Stromal cell of bone marrow (primary cell): ENCODE measurements at regions not wholly inside any gene's neighbourhood (a gene's known extent, or its start where the extent isn't known, plus 50 kb on each side); places are given as distances from the start of the nearest gene placed in this dataset.

Experiments
- DNase-seq: peaks from one replicate; pipeline ENCODE4 v3.0.0-alpha.2; 2012; ENCODE audit warnings: low read depth

GRCh38 chr16:51900221-51900780 lies 646.6 kb downstream of the TOX3 start:
- no peak for DNase-seq

- DNase-seq = no peak
Observed at GRCh38 chr16:51898872-51899271, 648.1 kb downstream of the TOX3 start.

GRCh38 chr16:51896013-51896412 lies 650.9 kb downstream of the TOX3 start:
- no peak for DNase-seq

- no peak for DNase-seq
Observed at GRCh38 chr16:51892293-51893007, 654.5 kb downstream of the TOX3 start.

GRCh38 chr16:51888534-51888933 lies 658.4 kb downstream of the TOX3 start:
- DNase-seq = no peak

- DNase-seq = no peak
Observed at GRCh38 chr16:51888016-51888415, 658.9 kb downstream of the TOX3 start.

- DNase-seq = no peak
Observed at GRCh38 chr16:51886456-51886855, 660.5 kb downstream of the TOX3 start.

GRCh38 chr16:51884773-51885172 lies 662.2 kb downstream of the TOX3 start:
- no peak for DNase-seq

GRCh38 chr16:51881731-51882130 lies 665.2 kb downstream of the TOX3 start:
- no peak for DNase-seq

- peak; percentile 5 for DNase-seq
Observed at GRCh38 chr16:51880776-51881175, 666.2 kb downstream of the TOX3 start.

- no peak for DNase-seq
Observed at GRCh38 chr16:51877686-51878085, 669.3 kb downstream of the TOX3 start.

- no peak for DNase-seq
Observed at GRCh38 chr16:51876934-51877333, 670.0 kb downstream of the TOX3 start.

- DNase-seq = no peak
Observed at GRCh38 chr16:51876601-51876875, 670.4 kb downstream of the TOX3 start.

GRCh38 chr16:51875834-51876600 lies 670.9 kb downstream of the TOX3 start:
- DNase-seq = no peak

GRCh38 chr16:51872524-51872923 lies 674.4 kb downstream of the TOX3 start:
- DNase-seq = no peak

- no peak for DNase-seq
Observed at GRCh38 chr16:51870296-51870854, 676.6 kb downstream of the TOX3 start.

GRCh38 chr16:51869176-51869575 lies 677.8 kb downstream of the TOX3 start:
- DNase-seq = no peak

- no peak for DNase-seq
Observed at GRCh38 chr16:51868631-51869030, 678.3 kb downstream of the TOX3 start.

- DNase-seq = no peak
Observed at GRCh38 chr16:51867386-51868065, 679.4 kb downstream of the TOX3 start.

- no peak for DNase-seq
Observed at GRCh38 chr16:51864575-51864974, 682.4 kb downstream of the TOX3 start.

GRCh38 chr16:51854401-51854951 lies 692.5 kb downstream of the TOX3 start:
- DNase-seq = no peak

- DNase-seq = no peak
Observed at GRCh38 chr16:51853586-51853985, 693.4 kb downstream of the TOX3 start.
